ENCODE measurements at regions not wholly inside any gene's neighbourhood (a gene's known extent, or its start where the extent isn't known, plus 50 kb on each side); places are given as distances from the start of the nearest gene placed in this dataset.

DNA sequence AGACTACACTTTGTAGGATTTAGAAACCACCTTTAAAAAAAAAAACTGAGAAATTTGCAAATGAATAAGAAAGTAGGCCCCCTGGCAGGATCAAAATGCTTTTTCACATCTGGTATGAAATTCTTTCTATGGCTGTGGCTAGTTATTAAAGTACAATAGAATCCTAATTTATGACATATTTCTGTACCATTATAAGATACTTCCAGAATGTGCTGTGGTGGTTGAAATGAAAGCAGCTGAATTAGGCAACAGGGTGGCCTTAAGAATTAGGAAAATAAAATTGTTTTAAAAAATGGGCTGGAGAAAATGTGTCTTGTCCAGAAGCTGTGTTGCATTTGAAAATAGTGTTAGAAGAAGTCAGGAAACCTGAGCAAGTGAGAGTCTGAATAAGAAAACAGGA, 85.9 kb upstream of the PDE3A start:
- DNase-seq, result no peak

DNA sequence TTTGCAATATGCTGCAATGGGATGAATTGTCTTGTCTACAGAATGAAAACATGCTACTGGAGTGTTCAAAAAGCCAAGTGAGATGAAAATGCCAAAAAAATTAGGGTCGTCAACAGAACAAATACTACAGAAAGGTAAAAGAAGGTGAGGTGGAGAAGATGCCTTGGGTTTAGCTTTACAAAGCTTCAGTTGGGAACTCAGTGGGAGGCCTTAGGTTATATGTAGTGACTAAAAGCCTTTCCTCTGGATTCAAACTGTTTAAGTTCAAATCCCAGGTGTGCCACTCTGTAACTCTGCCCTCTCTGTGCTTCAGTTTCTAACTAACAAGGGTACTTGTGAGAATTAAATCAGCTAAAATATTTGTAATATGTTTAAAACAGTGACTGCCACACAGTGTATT, 84.9 kb upstream of the PDE3A start:
- no peak for DNase-seq

DNA sequence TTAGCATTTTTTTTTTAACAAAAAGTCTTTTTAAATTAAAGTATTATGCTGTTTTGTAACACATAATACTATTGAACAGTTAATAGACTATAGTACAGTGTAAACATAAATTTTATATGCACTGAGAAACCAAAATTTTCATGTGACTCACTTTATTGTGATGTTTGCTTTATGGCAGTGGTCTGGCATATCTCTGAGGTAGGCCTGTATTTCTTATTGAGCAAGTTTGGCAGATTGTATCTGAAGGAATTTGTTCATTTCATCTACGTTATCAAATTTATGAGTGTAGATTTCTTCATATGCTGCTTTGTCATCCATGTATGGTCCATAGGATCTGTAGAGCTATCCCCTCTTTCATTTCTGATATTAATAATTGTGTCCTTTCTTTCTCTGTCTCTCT, 78.8 kb upstream of the PDE3A start:
- no peak for DNase-seq

DNA sequence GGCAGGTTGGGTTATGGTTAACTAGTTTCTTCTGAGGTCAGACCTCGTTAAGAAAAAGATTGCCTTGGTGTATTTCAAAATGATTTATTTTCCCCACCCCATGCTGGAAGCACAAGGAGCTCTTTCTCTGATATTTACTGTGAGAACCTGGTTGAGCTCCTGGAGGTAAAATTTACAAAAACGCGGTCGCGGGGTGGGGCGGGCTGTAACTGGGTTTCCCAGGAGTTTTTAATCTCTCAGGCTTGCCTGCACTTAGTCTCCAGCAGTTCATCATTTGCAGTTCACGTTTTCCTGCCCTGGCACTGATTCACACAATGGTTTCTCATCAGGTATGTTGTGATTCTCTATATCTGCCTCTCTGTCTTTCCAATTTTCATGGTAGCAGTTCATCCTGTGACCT, 67.9 kb upstream of the PDE3A start:
- DNase-seq, result no peak

DNA sequence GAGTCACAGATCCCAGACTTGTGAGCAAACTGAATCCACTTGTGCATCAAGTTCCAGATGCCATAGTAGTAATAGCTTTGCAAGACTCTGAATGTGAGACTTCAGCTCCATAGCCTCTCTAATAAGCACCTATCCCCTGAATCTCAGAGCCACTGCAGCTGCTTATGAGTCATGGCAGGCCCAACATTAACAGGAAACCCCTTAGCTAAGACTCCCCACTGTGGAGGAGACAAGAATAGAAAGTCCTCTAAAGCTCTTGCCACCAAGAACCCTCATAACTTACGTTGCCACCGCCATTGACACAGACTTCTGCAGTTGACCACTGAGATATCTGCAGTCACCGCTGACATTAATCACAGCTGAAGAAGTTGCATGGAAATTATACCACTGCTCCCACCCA, 62.9 kb upstream of the PDE3A start:
- no peak for DNase-seq

DNA sequence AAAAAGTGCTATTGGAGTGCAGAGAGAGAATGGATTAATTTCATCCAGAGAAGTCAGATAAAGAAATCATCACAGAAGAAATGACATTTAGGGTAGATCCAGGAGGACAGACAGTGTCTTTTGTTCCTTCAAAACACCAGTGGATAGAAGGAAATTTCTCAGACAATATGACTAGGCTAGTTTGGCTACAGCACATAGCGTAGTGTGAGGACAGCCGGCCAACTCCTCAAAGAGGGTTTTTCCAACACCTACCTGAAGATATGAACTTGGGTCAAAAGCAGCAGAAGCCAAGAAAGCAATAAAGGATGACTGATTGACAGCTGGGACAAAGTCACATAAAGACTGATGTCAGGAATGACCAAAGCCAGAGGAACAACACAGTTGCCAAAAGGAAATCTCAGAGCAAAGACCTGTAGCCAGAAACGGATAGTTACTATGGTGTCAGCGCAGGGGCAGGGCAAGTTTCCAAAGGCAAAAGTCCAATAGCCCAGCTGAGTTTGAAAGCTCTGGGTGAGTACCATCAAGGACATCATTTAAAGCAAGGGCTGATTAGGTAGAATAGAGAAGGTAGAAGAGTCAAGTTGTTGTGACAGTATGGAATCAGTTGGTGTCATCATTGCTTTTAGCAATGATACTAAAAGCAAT, 58.7 kb upstream of the PDE3A start:
- no peak for DNase-seq

DNA sequence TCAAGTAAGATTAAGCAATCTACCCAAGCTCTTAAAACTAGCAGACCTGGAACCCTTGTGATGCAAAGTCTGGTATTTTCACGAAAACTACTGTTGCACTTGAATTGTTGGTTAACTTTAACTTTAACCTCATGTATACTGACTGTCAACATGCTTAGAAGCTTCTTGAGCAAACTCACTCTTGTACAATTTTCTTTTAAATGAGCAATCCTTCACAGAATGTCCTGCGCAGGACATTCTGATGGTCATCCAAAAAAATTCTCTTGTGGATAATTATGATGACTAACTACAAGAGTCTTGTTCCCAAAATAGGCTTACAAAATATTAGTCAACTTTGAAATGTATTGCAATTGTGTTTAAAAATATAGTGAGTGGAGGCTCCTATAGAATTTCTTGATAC, 54.0 kb upstream of the PDE3A start:
- DNase-seq, result no peak

DNA sequence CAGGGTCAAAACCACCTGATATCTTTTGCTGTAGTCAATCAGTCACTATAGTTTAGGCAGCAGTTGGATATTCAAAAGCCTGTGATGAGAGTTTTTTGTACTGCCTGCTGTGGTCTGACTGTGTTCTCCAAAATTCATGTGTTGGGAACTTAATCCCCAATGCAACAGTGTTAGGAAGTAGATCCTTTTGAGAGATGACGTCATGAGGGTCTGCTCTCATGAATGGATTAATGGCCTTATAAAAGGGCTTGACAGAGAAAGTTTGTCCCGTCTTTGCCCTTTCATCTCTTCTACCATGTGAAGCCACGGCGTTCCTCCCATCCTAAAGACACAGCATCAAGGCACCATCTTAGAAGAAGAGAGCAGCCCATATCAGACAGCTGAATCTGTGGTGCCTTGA, 50.8 kb upstream of the PDE3A start:
- DNase-seq, result no peak

Data from NCI-H1417 (cell line).